Glomerular visceral epithelial cell (primary cell): ENCODE measurements at regions not wholly inside any gene's neighbourhood (a gene's known extent, or its start where the extent isn't known, plus 50 kb on each side); places are given as distances from the start of the nearest gene placed in this dataset.

Source experiments
- DNase-seq: peaks from one replicate; pipeline ENCODE4 v3.0.0-alpha.2; 2016; ENCODE audit errors: extremely low spot score

- peak; percentile 35 for DNase-seq
Observed at GRCh38 chr5:74954919-74955318, 88.7 kb upstream of the FAM169A start.

GRCh38 chr5:74953937-74954720, 87.9 kb upstream of the FAM169A start:
- DNase-seq: peak; percentile 83

- no peak for DNase-seq
Observed at GRCh38 chr5:74953554-74953936, 87.4 kb upstream of the FAM169A start.

DNA sequence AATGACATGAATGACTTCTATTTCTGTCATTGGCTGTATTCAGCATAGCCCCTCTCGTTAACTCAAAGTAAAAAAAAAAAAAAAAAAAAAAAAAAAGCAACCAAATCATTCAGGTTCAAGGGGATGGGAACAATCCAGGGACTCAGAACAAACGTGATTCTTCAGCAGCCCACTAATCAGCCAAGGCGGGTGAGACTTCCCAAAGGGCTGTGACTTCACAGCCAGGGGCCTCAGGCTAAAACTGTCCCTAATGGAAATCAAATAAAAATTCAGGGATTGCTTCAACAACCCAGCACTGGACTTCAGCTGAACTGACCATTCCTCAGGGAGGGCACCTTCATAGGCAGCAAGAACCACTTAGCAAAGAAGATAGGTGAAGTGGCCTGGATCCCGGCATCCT, 86.2 kb upstream of the FAM169A start:
- DNase-seq: no peak

DNA sequence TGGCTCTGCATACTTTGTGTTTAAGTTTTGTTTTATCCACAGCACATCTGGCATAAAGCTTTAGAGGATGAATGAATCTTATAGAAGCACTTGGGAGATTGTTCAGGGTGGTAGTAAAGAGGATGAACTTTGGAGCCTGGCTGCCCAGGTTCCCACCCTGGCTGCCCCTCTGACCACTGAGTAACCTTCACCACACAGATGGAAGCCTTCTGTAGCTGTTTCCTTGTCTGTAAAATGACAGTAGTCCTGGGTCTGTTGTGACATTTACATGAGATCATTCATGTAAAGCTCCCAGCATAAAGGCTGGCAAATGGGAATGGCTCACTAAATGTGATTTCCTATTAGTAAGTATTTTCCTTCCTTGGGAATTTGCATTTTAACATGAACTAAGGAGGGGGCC, 85.7 kb upstream of the FAM169A start:
- no peak for DNase-seq

- DNase-seq: no peak
Observed at GRCh38 chr5:74950836-74951515, 84.8 kb upstream of the FAM169A start.

DNA sequence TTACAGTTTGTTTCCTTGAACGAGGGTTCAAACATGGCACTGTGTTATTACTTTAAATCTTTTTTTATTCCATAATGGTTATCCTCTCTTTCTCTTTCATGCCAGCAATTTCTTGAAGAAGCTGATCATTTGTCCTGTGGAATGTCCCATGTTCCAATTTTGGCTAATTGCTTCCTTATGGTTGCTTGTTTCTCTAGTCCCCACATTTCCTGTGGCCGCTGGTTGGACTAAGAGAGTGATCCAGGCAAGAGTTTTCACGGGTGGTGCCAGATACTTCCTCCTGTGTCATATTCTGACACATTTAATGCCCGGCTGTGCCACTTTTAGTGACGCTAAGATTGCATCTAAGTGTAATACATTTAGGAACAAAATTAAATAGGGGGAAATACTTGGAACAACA, 83.8 kb upstream of the FAM169A start:
- no peak for DNase-seq

DNA sequence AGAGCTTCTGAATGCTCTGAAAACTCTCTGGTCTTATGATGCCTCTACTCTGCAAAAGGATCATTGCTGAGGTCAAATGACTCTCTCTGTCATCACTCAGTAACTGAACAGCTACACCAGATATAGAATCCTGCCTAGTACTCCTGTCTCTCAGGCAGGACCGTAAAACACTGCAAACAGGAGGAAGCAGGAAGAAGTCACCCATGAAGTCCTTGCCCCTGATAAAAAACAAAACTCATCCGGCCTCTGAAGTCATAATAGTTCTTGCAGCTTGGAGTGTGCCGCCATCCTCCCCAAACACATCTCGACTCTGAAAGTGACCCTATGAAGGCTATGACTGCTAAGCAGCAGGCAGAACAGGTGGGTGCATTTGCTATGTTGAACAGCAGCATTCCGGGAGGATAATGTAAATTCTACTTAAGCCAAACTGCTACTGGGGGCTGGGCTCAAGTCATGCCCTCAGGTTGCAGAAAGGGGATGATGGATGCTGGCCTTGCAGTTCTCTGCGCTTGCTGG, 81.9 kb upstream of the FAM169A start:
- DNase-seq: peak; percentile 38

DNA sequence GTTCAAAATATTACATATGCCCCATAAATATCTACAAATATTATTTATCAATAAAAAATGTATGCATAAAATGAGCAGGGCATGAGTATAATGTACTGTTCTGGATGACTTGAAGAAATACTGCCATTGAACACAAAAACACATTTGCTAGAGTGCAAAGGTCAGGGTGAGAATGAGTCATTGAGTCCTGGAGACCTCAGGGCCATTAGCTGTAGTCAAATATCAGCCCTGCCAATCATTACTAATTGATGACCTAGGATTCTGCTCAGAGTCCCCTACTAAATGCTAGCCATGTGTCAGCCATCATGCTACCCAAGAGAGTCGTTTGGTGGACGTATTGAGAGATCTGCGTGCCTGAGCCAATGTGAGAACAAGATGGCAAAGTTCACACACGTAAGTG, 80.3 kb upstream of the FAM169A start:
- DNase-seq: no peak

- no peak for DNase-seq
Observed at GRCh38 chr5:74945561-74946165, 79.5 kb upstream of the FAM169A start.

DNA sequence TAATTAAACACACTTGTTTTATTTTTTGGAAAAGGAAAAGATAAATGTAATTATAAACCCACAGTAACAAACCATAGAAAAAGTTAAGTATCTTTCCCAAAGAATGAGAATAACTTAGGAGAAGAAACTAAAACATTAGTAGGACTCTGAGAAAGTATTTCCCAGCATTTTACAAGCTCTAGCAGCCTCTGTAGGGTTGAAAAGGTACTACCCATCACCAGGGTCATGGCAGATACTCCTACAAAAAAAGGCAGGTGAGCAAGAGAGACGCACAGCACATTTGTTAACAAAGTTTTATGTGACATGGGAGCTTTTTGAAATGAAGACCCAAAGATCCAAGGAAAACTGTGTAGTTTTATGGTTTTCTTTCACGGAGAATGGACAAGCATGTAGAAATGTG, 77.7 kb upstream of the FAM169A start:
- no peak for DNase-seq

- DNase-seq: no peak
Observed at GRCh38 chr5:74942622-74943286, 76.6 kb upstream of the FAM169A start.

GRCh38 chr5:74940782-74941353, 74.7 kb upstream of the FAM169A start:
- no peak for DNase-seq

DNA sequence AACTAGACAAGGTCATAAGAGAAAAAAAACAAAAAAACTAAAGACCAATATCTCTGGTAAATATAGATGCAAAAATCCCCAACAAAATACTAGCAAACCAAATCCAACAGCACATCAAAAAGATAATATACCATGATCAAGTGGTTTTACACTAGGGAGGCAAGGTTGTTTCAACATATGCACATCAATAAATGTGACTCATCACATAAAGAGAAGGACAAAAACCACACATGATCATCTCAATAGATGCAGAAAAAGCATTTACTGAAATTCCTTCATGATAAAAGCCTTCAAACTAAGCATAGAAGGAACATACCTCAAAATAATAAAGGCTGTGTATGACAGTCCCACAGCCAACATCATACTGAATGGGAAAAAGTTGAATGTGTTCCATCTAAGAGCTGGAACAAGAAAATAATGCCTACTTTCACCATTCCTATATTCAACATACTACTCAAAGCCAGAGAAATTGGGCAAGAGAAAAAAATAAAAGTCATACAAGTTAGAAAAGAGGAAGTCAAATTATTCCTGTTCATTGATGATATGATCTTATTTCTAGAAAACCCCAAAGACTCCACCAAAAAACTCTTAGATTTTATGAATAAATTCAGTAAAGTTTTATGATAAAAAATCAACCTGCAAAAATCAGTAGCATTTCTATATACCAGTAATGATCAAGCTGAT, 72.2 kb upstream of the FAM169A start:
- DNase-seq: no peak

- DNase-seq: no peak
Observed at GRCh38 chr5:74935752-74936091, 69.5 kb upstream of the FAM169A start.

DNA sequence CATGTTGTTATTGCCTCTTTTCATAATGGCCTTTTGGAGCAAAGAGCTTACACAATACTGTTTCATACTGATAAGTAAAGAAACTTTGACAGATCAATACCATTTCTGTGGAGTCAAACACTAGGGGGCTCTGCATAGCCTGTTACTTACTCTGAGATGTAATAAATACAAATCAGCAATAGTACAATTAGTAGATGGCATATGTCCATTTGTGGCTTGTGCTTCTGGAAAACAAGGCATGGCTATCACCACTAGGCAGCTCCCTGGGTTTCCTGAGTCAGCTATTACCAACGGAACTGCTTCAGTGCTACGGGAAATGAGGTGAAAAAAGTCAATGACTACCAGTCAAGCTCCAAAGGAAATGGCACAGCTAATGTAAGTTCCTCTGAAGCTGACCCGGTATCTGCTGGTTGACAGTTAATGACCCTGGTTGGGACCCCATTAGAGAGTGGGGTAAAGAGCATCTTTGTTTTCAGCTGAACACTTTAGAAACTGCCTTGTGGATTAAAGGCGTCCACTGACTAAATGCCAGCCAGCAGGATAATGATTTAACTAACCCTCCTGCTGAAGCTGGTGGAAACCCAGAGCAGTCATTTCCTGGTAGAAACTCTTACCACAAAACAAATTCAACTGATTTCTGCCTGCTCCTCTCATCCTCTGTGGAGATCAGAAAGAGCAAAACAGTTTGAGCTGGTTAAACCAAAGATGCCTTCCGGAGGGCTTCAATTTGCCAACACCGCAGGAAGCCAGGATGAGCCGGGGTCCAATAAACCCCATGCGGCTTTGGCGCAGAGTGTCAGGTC, 69.0 kb upstream of the FAM169A start:
- DNase-seq: peak; percentile 63

DNA sequence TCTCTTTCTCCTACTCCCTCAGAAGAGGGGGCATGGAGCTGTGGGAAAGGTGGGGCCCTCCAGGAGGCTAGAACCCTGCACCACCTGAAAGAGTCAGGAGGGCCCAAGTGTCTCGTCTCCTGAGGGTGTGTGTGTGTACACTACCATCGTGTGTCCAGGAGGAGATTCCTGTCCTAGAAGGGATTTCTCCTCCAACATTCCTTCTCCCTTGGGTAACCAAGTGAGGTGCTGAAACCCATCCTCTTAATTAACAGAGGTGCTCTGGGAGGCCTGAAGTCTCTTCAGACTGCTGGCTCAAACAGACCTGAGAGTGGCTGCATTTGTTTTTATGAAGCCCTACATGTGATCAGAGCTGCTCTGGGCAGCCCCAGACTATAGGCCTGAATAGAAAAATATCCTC, 61.1 kb upstream of the FAM169A start:
- DNase-seq: peak; percentile 23

DNA sequence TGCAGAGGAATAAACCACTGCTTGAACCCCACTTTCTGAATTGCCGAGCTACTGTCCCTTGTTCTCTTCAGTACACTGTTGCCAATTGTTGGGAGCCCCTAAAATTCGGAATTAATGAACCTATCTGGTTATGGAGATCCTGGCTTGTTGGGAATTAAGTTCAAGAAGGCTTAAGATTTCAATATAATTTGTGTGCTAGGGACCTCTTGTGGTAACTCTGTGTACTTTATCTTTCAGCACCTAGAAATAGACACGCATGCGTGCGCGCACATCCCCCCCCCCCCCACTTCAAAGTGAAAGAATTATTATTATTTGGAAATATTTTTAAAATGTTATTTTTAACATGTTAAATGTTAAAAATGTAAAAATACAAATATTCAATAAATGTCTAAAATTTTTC, 53.3 kb upstream of the FAM169A start:
- DNase-seq: peak; percentile 64

GRCh38 chr5:74919041-74919440, 52.9 kb upstream of the FAM169A start:
- no peak for DNase-seq

DNA sequence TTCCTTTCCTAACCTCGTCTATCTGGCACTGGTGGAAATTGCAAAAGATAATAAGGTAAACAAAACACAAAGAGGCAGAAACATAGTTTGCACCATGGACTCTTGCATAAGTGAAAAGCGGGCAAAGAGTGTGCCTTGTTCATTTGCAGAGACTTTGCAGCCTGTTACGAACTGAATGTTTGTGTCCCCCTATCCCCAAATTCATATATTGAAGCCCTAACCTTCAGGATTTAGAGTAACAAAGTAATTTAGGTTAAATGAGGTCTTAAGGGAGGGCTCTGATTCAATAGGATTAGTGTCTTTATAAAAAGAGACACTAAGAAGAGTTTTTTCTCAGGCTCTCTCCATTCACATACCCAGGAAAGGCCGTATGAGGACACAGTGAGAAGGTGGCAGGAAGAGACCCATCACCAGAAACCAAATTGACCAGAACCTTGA, 52.1 kb upstream of the FAM169A start:
- no peak for DNase-seq
